Left forelimb (tissue), 1 donor: ENCODE measurements at regions not wholly inside any gene's neighbourhood (a gene's known extent, or its start where the extent isn't known, plus 50 kb on each side); places are given as distances from the start of the nearest gene placed in this dataset.

Experiments
- DNase-seq: peaks from one replicate; pipeline ENCODE4 v3.0.0-alpha.2; 2018; ENCODE audit warnings: low spot score

DNA sequence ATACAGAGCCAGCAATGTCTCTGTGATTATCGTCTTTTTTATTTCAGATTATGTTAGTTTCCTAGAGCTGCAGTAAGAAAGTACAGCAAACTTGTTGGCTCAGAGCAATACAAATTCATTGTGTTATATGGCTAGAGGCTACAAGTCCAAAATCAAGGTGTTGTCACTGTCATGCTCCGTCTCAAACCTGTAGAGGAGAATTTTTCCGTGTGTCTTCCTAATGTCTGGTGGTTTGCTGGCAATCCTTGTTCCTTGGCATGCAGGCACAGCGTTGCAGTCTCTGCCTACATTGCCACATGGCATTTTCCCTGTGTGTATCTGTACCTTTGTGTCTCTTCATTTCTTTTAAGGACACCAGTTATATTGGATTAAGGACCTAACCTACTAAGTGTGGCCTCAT lies 244.4 kb downstream of the LRRIQ3 start:
- DNase-seq = no peak

DNA sequence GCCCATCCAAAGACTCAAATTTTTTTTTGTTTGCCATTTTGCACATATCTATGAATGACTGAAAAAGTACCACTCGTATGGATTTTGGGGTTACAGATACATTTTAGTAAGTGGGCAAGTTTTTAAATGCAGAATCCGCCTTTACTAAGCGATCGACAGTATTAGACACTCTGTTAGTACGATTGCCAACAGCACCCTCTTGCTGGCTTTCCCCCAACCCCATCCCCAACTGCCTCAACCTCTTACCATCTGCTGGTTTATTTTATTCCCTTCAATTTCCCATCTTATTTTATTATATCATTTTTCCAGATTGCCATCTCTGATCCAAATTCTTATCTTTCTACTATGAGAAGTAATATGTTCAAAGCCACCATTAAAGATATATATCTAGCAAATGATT lies 244.8 kb downstream of the LRRIQ3 start:
- DNase-seq = no peak

DNA sequence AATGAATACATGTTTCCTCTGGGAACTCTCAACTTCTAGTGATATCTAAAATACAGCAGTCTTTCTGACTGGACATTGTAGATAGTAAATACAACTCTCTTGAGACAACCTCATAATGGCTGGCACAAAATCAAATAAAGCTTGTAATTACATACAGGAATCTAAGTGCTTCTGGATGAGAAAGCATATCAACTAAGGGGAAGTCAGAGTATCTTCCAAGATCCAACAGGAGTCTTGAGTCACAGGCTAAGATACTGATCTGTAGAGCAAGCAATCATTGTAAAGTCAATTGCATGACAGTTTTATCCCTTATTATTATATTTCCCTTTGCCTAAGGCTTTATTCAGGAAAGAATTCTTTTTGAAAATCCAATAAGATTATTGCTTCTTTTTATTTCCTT lies 249.9 kb downstream of the LRRIQ3 start:
- DNase-seq = no peak

DNA sequence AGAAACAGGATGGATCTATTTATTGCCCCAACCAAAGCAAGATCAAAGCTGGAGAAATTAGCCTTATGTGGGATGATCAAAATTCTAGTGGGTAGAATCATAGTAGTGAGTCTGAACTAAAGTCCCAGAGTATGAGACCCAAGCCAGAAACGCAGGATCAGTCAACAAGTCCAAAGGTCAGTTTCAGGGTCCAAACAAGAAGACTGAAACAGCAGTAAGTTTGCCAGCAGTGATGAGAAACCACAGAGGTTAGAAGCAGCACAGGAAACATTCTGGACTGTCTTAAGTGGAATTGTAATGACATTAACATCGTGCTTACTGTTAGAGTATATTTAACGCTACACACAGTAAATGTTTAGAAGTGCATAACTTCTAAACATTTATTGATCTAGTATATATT lies 251.0 kb downstream of the LRRIQ3 start:
- no peak for DNase-seq

DNA sequence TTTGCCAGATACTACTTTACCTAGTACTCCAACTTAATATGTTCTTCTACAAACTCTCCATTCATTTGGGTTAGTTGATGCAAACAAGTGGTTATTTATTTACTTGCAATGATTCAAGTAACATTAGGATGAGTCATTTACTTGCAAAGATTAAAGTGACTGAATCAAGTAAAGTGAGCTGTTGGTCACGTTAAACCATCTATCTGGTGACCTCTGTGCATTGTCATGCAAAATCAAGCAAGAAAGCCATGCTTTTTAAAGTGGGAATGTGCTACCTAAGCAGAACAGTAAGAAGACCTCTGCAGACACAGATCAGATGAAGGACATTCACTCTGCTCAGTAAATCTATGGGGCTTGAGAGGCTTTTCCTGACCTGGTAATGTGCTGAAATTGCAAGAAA lies 254.7 kb downstream of the LRRIQ3 start:
- no peak for DNase-seq

DNA sequence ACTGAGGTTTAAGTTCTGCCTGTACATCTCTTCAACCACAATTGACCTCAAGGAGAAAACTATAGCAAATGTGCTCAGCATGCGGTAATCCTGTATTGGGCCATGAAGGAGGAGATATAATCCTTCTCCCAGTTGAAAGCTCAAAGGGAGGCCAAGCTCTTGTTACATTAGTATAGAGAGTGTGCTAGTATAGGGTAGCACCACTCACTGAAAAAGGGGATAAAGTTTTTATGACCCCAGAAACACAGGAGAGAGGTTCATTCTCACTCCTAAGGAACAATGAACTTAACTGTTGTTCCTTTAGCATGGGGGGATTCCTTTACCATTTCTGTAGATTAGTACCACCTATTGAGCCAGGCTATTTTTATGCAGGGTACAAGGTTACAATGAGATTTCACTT lies 267.7 kb downstream of the LRRIQ3 start:
- no peak for DNase-seq

DNA sequence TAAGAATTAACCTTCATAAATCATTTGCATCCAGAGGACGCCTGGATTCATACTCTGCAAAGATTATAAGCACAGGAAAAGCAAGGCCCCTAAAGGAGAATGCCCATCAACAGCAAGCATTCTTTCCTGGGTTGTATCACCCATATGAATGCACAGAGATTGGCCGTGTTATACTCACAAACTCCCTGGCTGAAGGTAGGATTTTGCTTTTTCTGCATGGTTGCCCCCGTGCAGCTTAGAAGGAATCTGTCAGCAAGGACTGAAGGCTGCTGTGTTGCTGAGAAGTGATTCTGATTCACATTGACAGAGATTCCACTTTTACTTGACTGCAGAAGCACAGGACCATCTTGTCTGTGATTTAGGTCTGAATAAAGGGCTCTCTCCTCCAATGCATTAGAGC lies 283.0 kb downstream of the LRRIQ3 start:
- DNase-seq = no peak

DNA sequence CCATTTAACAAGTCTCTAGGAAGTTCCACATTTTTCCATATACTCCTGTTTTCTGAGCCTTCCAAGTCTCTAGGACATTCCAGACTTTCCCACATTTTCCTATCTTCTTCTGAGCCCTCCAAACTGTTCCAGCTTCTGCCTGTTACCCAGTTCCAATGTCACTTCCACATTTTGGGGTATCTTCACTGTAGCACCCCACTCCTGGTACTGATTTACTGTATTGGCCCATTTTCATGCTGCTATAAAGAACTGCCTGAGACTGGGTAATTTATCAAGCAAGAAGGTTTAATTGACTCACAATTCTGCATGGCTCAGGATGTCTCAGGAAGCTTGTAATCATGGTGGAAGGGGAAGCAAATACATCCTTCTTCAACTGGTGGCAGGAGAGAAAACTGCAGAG lies 285.0 kb downstream of the LRRIQ3 start:
- DNase-seq = no peak

DNA sequence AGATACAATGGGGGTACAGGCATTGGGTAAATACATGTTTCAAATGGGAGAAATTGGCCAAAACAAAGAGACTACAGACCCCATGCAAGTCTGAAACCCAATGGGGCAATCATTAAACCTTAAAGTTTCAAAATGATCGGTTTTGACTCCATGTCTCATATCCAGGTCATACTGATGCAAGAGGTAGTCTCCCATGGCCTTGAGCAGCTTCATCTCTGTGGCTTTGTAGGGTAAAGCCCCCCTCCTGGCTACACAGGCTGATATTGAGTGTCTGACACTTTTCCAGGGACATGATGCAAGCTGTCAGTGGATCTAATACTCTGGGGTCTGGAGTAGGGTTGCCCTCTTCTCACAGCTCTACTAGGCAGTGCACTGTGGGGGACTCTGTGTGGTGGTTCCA lies 286.1 kb downstream of the LRRIQ3 start:
- DNase-seq = no peak

DNA sequence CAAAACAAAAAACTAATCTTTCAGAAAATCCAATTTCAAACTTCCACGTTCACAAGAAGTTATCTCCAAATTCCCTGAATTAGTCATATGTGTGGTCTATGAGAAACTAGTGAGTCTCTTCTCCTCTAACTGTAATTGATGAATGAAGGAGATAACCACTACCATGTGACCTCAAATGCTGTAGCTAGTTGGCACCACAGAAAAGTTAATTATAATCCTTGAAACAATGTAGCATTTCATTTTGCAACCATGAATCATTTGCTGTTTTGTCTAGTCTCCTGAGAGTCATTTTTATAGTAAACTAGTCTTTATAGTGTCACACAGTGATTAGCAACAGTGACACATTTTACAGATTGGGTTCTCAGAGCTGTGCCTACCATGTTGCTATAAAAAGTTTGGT lies 287.5 kb downstream of the LRRIQ3 start:
- no peak for DNase-seq

DNA sequence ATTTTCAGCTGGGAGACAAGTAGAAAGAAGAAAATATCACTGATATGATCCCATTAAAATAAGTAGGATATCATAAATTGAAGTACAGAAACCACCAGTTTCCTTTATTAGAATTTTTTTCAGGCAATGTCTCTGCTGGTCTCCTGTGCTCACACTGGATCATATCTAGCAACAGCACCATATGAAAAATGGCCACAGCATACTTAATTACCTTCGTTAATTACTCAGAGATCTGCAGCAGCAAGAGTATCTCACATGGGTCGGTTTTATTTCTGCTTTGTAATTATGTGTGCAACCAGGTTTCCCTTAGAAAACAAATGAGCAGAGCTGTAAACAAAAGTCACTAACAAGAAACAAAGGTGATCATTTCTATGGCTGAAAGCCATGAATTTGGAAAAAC lies 287.9 kb downstream of the LRRIQ3 start:
- no peak for DNase-seq

DNA sequence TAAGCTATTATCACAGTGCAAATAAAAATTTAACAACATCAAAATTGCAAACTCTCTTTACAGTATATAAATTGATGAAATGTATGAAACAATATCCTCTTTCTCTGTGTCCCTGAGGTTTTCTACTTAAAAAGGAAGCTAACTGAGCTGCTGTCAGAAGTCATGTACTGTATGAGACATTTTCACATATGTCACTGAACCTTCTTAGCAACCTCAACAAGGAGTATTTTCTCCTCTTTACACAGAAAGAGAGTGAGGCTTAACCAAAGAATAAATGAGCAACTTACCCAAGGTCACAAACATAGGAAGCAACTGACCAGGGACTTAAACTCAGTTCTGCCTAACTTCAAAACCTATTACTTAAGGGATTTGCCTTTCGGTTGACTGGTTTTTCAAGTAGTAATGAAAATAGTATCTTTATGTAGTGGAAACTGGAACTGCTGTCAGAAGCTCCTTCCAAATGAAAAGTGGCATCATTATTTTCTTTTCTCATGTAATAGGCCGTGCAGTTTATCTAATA lies 288.9 kb downstream of the LRRIQ3 start:
- no peak for DNase-seq

DNA sequence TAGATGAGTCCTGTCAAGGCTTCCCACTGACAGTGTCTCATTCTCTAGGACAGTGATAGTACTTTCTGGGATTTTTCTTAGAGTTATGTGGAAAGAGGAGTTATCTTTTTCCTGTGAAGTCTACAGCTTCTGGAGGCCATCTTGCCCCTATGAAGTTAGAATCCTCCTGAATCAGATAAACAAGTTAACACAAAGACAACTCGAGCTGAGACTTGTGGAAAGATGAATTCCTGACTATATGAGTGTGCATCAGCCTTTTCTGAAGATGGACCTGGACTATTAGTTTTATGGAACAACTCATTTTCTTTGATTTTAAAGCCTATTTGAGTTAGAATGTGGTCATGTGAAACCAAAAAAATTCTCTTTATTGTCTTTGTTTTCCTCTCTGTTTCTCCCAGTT lies 290.9 kb downstream of the LRRIQ3 start:
- no peak for DNase-seq

DNA sequence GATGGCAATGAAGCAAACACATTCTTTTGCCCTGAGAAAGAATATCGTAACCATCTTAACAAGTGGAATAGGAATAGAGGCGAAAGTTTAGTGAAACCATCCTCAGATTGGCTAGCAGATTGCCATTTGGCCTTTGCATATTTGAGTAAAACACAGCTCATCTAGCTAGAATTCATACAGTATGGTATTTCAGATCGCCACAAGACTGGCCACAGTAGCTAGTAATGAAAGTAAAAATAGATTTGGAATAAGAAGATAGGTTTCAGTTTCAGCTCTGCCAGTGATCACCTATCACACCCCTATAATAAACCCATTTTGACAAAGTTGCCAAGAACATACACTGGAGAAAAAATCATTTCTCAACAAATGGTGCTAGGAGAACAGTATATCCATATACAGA lies 294.9 kb downstream of the LRRIQ3 start:
- no peak for DNase-seq

DNA sequence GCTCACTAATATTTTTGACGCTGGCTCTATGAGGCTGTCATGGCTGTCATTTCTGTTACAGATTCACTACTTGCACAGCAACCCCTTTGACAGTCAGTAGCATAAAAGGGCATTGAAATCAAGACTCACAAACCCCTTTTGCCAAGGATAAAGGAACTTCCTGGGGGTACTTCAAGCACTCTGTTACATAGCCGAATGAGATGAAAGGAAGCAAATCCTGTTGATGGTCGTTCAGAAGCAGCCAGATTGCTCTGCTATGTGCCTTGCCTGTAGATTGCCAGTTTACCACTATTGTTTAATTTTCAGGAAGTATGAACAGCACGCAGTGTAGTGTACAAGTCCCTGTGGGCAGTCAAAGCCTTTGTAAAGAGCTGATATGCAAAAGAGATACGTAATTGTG lies 296.2 kb downstream of the LRRIQ3 start:
- no peak for DNase-seq

DNA sequence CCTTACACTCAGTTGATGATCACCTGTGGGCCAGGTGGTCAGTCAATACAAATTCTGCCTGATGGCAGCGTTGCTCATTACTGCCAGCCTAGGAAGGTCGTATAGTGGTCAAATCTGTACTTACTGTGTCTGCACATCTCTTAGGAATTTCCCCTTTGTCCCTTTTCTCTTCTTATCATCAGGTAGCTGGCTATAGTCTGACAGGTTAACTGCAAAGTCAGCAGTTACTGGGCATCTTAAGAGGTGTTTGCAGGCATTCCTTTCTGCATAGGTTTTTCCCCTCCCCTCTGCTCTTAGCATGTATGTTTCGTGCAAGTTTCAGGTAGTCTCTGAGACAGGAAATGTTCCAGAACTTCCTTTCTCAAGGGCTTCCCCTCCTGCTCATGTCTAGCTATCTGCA lies 298.7 kb downstream of the LRRIQ3 start:
- DNase-seq = no peak

DNA sequence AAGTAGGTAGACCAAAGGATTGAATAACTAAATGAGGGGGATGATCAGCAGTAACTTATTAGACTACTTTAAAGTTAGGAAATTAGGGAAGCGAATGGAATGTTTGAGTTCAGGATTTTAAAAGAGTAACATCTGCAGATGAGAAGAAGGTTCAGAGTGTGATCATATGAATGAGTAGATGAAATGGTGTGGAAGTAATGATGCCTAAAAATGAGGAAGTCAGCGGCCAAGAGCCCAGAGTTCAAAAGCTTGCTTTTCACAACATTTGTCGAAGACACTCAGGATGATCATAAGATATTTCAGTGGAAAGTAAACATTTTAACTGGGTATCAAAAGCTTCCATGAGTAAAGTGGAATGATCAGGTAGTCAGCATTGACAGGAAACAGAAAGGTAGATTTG lies 299.4 kb downstream of the LRRIQ3 start:
- DNase-seq = no peak

DNA sequence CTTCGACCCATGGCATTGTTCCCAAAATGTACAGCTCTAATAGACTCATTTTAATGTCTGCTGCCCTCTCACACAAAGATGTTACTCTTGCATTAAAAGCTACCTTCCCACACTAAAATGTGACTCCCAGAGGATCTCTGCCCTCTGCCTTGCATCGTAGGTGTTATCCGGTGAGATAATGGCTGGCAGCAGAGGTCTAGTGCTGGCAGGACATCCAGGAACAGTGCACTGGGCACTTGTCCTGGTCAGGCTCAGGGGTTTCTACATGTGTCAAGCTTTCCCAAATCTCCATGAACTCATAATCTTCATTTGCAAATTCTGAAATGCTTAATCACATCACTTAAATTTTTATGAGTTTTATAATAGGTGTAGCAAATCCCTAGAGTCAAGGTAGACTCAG lies 310.6 kb downstream of the LRRIQ3 start:
- no peak for DNase-seq

DNA sequence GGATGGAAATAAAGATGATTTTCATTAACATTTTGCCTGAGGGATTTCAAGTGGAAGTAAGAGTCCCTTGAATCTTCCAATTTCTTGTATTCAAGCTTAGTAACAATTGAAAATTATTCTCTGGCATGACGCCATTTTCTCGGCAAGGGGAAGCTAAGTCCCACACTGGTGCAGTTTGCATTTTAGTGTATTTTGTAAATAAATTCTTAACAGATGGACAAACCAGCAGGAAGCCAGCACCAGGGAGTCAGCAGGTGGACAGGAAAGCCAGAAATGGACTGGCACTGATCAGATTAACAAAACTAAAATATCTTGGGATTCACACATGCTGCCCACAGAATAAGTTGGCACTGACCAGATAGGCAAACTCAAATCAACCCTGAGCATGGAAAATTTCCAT lies 311.3 kb downstream of the LRRIQ3 start:
- no peak for DNase-seq

DNA sequence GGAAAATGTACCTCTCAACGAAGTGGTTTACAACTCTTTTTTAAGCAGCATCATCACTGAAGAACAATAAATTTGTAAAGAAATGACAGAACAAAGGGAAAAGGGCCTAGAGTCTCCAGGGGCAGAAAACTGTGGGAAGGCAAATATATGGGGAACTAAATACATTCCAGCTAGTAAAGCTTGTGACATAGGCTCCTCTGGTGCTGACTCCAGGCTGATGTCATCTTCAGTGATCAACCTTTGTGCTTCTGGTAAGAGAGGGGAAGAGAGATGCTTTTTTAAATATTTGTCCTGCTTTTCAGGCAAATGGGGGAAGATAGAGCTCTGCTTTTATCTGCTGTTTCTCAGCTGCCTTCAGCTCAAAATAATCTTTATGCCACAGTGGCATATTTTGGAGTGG lies 323.2 kb downstream of the LRRIQ3 start:
- no peak for DNase-seq

DNA sequence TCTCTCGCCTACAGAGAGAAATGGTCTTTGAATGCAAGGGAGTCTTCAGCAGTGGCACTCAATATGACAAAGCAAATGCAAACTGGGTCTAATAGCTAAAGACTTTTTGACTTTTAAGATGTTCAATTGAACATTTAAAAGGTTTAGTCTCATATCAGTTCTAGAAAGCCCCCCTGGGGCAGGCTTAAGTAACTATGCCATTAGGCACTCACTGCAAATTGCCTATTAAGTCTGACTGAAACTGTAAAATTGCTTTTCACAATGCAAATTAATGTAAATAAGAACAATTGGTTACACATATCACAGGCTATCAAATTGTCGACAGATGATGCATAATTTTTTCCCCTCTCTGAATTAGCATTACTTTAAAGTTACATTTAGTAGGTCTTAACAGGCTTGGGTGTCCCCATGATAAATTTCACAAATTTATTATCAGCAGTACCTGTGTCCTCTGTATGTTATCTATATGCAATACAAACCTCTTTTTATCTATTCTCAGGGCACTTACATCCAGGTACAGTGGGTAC lies 329.1 kb downstream of the LRRIQ3 start:
- DNase-seq = no peak

DNA sequence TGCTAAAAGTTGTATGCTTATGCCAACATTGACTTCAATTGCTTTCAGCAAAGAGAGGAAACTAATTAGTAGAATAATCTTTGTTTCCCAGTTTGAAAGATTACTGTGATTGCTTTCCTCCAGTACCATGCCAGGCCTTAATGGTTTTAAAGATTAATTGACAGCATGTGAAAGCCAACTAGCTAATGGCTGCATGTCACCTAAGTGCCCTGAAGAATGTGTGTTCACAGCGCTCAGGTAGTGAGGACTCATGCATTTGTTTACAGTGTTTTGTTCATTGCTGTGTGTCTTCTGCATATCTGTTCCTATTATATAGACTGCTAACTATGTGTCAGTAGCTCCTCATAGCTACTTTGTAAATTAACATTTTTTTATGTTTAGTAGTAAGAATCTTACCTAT lies 335.6 kb downstream of the LRRIQ3 start:
- no peak for DNase-seq

DNA sequence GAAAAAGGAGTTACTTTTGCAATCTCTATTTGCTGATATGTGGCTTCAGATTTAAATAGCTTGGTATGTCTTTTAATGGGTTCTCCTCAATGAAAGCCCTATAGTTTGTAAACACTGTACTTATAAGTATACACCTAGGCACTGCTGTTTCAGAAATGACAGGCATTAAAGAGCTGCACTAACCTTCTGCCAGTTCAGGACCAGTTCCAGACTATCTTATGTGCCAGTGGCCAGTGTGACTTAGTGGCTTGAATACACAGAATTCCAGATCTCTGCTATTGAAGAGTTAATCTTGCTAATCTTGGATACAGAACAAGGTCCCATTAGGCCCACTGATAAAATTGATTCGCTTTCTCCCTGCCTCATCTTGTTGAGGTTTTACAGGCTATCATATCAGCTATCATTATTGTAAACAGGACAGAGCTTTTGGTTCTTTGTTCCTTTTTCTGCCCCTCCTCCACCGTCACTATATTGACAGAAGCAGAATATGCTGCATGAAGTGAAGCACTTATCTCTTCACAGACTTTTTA lies 337.5 kb downstream of the LRRIQ3 start:
- no peak for DNase-seq

DNA sequence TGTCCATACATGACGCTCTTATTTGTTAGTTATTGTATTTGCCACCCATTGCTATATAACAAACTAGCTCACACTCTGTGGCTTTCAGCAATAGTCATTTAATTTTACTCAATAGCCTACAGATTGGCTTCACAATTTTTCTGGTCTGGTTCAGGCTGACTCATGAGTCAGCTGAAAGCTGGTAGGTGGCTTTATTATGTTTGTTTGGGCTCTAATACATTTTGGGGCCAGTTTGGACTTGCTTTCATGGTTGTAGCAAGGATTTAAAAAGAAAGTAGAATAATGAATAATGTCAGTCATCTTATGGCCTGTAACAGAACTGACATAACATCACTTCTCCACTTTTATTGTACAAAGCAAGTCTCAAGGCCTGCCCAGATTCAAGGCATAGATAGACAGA lies 338.7 kb downstream of the LRRIQ3 start:
- DNase-seq = no peak

DNA sequence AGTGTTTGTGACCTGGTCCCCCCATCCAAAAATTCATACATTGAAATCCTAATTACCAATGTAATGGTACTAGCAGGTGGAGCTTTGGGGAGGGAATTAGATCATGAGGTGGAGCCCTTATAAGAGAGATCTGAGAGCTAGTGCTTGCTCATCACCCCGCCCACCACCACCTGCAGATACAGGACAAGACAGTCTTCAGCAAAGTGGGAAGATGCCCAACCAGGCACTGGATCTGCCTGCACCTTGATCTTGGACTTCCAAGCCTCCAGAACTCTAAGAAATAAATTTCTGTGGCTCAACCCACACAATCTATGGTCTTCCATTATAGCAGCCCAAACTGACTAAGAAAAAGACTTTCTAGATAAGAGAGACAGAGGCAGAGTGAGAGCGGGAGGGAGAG lies 343.4 kb downstream of the LRRIQ3 start:
- DNase-seq = no peak
